ENCODE measurements at regions not wholly inside any gene's neighbourhood (a gene's known extent, or its start where the extent isn't known, plus 50 kb on each side); places are given as distances from the start of the nearest gene placed in this dataset.

DNA sequence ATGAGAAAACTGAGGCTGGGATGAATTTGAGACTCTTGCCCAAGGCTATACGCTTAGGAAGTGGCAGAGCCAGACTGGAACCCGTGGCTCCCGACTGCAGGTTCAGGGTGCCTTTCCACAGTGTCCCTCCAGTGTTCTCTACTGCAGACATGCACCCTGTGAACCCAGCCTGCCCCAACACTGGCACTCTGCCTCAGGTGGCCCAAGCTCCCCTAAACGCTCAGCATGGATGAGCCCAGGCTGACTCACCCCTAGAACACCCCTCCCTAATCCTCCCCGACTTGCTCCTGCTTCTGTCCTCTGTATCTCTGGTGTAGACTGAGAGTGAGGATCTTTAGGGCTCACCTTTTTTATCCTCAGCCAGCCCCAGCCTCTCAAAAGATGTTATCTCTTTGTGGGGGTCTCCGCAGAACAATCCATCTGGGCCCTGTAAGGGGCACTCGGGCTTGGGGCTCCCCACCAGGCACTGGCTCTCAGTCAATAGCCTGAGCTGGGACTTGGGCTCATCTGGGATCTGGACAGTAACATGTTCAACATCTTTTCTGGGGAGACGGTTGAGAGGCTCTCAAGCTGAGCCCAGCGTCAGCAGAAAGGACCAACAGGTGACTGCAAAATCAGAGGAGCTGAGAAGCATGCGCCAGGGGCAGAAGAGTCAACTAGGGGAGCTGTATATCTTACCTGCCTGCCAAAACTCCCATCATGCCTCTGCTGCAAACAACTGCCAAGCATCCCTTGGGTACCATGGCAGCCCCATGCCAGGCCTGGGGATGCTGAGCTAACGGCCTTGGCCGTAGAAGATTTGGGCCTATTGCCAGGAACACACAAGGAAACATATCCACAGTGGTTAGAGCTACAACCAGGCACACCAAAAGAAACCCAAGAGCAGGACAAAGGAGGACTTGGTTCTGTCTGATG is 176.2 kb downstream of the BUD13 start:
- Histone ChIP-seq H3K4me3 (no peak overlapping the region), H3K27me3 (no peaks in the 10 kb centered on the region), H3K4me1 (no peaks in the 10 kb centered on the region), H3K36me3 (replicated peaks in 1 of 2; ENCODE audit: insufficient read depth in 1 of 2, low read depth in 2 of 2) (no peaks in the 10 kb centered on the region), H3K27ac (no peak overlapping the region), H3K9me3 (no peaks in the 10 kb centered on the region)
- 53 to 62% methylated on average over 12 of the region's 12 CpGs for WGBS, 2 donors
- intact Hi-C loops (cut with DNase I) = no loop called here
- ATAC-seq (no peak), DNase-seq (no peak)
- TF ChIP-seq, protein P1, sequence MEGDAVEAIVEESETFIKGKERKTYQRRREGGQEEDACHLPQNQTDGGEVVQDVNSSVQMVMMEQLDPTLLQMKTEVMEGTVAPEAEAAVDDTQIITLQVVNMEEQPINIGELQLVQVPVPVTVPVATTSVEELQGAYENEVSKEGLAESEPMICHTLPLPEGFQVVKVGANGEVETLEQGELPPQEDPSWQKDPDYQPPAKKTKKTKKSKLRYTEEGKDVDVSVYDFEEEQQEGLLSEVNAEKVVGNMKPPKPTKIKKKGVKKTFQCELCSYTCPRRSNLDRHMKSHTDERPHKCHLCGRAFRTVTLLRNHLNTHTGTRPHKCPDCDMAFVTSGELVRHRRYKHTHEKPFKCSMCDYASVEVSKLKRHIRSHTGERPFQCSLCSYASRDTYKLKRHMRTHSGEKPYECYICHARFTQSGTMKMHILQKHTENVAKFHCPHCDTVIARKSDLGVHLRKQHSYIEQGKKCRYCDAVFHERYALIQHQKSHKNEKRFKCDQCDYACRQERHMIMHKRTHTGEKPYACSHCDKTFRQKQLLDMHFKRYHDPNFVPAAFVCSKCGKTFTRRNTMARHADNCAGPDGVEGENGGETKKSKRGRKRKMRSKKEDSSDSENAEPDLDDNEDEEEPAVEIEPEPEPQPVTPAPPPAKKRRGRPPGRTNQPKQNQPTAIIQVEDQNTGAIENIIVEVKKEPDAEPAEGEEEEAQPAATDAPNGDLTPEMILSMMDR (IDR thresholded peaks at IDR 0.05) = no peak
- TF ChIP-seq POLR2A (IDR thresholded peaks at IDR 0.05) = no peak

DNA sequence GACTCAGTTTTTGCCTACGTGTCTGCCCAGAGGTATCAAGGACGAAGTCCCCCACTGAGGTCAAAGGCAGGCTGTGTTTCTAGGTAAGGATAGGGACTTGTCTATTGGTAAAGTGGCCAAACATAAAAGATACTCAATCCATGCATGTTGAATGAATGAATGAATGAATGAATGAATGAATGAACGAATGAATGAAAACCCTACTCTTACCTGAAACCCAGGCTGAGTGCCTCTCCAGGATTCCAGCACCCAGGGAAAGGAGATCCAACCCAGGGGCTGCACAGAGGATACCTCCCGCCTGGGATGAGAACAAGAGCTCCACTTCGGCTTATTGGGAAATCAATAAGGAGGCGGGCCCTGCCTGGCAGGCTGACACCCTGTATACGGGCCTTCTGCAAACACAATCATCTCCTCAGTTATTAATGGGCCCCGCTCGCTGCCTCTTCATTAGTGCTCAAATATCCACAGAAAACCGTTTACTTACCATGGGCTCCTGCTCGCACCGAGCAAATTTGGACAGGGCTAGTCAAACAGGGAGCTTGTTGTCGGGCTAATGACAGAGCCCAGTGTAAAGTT is 177.4 kb downstream of the BUD13 start:
- Histone ChIP-seq H3K4me1 (no peaks in the 10 kb centered on the region), H3K36me3 (replicated peaks in 1 of 2; ENCODE audit: insufficient read depth in 1 of 2, low read depth in 2 of 2) (no peaks in the 10 kb centered on the region), H3K27ac (no peak overlapping the region), H3K4me3 (no peak overlapping the region), H3K27me3 (no peaks in the 10 kb centered on the region), H3K9me3 (no peaks in the 10 kb centered on the region)
- no peak for DNase-seq
- intact Hi-C loops (cut with DNase I) = no loop called here
- ATAC-seq = no peak
- 23 to 36% methylated on average over 11 to 13 of the region's 13 CpGs for WGBS, 2 donors
- TF ChIP-seq, protein P1 (IDR thresholded peaks at IDR 0.05) = no peak
- no peak for TF ChIP-seq POLR2A (IDR thresholded peaks at IDR 0.05)

DNA sequence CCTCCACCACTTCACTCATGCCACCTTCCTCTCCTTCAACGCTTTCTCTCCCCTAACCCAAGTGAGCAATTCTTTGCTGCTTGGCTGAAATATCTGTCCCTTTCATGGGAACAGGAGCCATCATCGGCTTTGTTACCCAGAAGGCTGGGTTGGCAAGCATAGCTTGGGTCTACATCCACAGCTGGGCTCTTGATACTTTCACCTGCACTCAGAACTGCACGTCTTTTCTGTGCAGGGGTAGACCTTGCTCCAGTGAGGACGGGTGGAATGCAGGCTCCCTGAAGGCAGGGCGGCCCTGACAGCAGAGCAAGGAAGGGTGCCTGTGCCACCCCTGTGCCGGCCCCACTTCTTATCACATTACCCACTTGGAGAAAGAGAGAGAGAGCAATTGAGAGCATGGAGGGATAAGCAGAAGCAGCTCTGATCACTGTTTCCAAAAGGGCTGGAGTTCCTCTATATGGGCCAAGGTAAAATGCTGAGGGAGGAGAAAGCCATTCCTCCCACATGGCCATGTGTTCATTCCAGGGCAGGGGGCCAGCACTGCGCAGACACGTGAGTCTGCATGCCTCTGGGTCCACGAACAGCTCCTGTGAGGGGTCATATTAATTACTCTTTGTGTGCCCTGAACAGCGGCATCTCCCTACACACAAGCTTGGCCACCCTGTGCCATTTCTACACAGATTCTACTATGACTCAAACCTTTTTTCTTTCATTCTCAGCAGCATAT is 181.8 kb downstream of the BUD13 start:
- Histone ChIP-seq H3K4me1 (no peaks in the 10 kb centered on the region), H3K36me3 (replicated peaks in 1 of 2; ENCODE audit: insufficient read depth in 1 of 2, low read depth in 2 of 2) (no peaks in the 10 kb centered on the region), H3K27ac (no peak overlapping the region), H3K27me3 (no peaks in the 10 kb centered on the region), H3K9me3 (no peaks in the 10 kb centered on the region), H3K4me3 (no peak overlapping the region)
- 62 to 65% methylated on average over 9 to 10 of the region's 10 CpGs for WGBS, 2 donors
- TF ChIP-seq, protein P1 (IDR thresholded peaks at IDR 0.05) = no peak
- TF ChIP-seq POLR2A (IDR thresholded peaks at IDR 0.05) = no peak
- intact Hi-C loops (cut with DNase I) = no loop called here
- ATAC-seq (no peak), DNase-seq (no peak)

DNA sequence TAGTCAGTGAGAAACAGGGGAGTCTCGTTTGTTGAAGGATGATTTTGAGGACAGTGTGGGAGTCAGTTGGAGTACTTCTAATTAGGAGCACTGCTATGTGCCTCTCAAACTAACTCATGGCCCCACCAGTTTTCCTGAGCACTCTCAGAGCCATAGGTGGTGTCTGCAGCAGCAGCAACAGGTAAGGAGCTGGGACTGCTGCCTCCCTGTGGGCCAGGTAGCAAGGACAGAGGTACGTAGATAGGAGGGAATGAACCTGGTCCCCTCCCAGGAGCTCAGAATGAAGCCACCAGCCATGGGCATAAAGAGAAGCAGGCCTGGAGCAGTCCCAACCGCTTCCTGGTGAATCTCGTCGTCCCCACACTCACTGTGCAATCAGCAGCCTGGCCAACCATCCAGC is 183.4 kb downstream of the BUD13 start:
- TF ChIP-seq POLR2A (IDR thresholded peaks at IDR 0.05) = no peak
- TF ChIP-seq, protein P1 (IDR thresholded peaks at IDR 0.05) = no peak
- H3K36me3 ChIP-seq (replicated peaks in 1 of 2; ENCODE audit: insufficient read depth in 1 of 2, low read depth in 2 of 2) = no peaks in the 10 kb centered on the region
- H3K9me3 ChIP-seq = no peaks in the 10 kb centered on the region
- H3K4me1 ChIP-seq = no peaks in the 10 kb centered on the region
- no peak for ATAC-seq
- no peak overlapping the region for H3K4me3 ChIP-seq
- intact Hi-C loops (cut with DNase I) = no loop called here
- no peaks in the 10 kb centered on the region for H3K27me3 ChIP-seq
- 61 to 69% methylated on average over 5 of the region's 5 CpGs for WGBS, 2 donors
- no peak for DNase-seq
- H3K27ac ChIP-seq = no peak overlapping the region
